T follicular helper cell (primary cell): ENCODE measurements at regions not wholly inside any gene's neighbourhood (a gene's known extent, or its start where the extent isn't known, plus 50 kb on each side); places are given as distances from the start of the nearest gene placed in this dataset.

Experiments used
- DNase-seq: peaks from one replicate; pipeline ENCODE4 v3.0.0-alpha.2; 2020; ENCODE audit warnings: low read depth

- no peak for DNase-seq
Measured at GRCh38 chr11:32039149-32039548, 51.7 kb upstream of the RCN1 start.

- DNase-seq = no peak
Measured at GRCh38 chr11:32034680-32035079, 56.2 kb upstream of the RCN1 start.

GRCh38 chr11:32034149-32034548 lies 56.7 kb upstream of the RCN1 start:
- DNase-seq = no peak

GRCh38 chr11:32033491-32033890 lies 57.4 kb upstream of the RCN1 start:
- DNase-seq = no peak

- no peak for DNase-seq
Measured at GRCh38 chr11:32033067-32033466, 57.8 kb upstream of the RCN1 start.

- no peak for DNase-seq
Measured at GRCh38 chr11:32032478-32032877, 58.4 kb upstream of the RCN1 start.

- no peak for DNase-seq
Measured at GRCh38 chr11:32032052-32032451, 58.8 kb upstream of the RCN1 start.

GRCh38 chr11:32030875-32031503 lies 59.9 kb upstream of the RCN1 start:
- no peak for DNase-seq

- no peak for DNase-seq
Measured at GRCh38 chr11:32029721-32030120, 61.2 kb upstream of the RCN1 start.

- DNase-seq = no peak
Measured at GRCh38 chr11:32028201-32028600, 62.7 kb upstream of the RCN1 start.

- DNase-seq = no peak
Measured at GRCh38 chr11:32026766-32027165, 64.1 kb upstream of the RCN1 start.

GRCh38 chr11:32024948-32025347 lies 65.9 kb upstream of the RCN1 start:
- DNase-seq = no peak

GRCh38 chr11:32023370-32024305 lies 67.2 kb upstream of the RCN1 start:
- no peak for DNase-seq

- no peak for DNase-seq
Measured at GRCh38 chr11:32018672-32019071, 72.2 kb upstream of the RCN1 start.

GRCh38 chr11:32016111-32016510 lies 74.8 kb upstream of the RCN1 start:
- no peak for DNase-seq

- DNase-seq = no peak
Measured at GRCh38 chr11:32015427-32015826, 75.4 kb upstream of the RCN1 start.

GRCh38 chr11:32013603-32014002 lies 77.3 kb upstream of the RCN1 start:
- no peak for DNase-seq

- no peak for DNase-seq
Measured at GRCh38 chr11:32012049-32012448, 78.8 kb upstream of the RCN1 start.

GRCh38 chr11:32008880-32009551 lies 81.9 kb upstream of the RCN1 start:
- no peak for DNase-seq

GRCh38 chr11:32006799-32007388 lies 84.0 kb upstream of the RCN1 start:
- DNase-seq = no peak

- no peak for DNase-seq
Measured at GRCh38 chr11:32005786-32006416, 85.0 kb upstream of the RCN1 start.

- DNase-seq = no peak
Measured at GRCh38 chr11:32003335-32003734, 87.5 kb upstream of the RCN1 start.
